ENCODE measurements at regions not wholly inside any gene's neighbourhood (a gene's known extent, or its start where the extent isn't known, plus 50 kb on each side); places are given as distances from the start of the nearest gene placed in this dataset.
"Not testable (repeated sequence)": the region's sequence is repeated elsewhere in the genome, so short reads cannot be mapped to it uniquely, and the experiment has no call there.

DNA sequence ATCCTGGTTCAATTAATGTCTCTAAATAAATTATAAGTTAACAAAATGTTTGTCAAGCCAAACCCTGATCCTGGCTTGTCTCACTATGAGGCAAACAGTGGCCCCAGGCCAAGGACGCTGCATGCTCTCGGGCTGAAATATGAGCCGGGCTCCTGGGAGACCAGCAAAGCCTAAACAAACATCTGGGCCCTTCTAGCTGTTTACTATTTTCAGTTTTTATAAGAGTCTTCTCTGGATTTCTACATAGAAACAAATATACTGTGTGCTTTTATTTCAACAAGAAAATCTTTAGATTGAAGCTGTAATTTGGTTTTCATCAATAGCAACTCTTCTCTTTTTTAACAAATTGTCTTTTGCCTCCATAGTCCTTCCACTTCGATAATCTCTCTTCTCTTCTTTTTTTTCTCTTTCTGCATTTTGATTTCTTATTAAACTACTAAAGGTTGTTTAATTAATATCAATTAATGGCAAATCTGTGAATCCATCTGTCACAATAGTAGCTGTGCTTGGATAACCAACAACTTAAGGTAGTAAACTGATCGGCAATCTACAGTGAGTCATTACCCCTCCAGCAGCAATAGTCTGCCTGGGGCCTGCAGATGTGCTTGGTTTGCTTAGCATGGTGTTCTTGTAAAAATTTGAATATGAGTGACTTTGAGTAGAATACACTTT is 83.3 kb upstream of the DNAJC1 start:
- DNase-seq, result peak in 41 of 58 donors; percentile 1 to 56 (median 24)

DNA sequence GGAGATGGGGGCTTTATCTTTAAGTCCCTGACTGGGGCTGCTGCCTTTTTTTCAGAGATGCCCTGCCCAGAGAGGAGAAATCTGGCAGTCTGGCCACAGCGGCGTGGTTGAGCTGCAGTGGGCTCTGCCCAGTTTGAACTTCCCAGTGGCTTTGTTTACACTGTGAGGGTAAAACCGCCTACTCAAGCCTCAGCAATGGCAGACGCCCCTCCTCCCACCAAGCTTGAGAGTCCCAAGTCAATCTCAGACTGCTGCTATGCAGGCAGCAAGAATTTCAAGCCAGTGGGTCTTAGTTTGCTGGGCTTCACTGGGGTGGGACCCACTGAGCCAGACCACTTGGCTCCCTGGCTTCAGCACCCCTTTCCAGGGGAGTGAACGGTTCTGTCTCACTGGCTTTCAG is 76.4 kb upstream of the DNAJC1 start:
- not testable (repeated sequence) for DNase-seq

DNA sequence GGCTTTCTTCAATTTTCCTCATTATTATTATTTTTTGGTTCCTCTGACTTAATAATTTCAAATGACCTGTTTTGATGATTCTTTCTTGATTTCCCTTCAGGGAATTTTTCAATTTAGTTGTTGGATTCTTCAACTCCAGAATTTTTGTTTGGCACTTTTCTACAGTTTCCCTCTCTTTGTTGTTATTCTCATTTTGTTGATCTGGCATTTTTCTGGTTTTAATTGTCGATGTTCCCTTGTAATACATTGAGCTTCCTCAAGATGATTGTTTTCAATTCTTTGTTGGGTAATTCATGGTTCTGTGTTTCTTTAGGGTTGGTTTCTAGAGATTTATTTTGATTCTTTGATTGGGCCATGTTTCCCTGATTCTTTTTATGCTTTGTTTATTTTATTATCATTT is 67.8 kb upstream of the DNAJC1 start:
- DNase-seq, result no peak

DNA sequence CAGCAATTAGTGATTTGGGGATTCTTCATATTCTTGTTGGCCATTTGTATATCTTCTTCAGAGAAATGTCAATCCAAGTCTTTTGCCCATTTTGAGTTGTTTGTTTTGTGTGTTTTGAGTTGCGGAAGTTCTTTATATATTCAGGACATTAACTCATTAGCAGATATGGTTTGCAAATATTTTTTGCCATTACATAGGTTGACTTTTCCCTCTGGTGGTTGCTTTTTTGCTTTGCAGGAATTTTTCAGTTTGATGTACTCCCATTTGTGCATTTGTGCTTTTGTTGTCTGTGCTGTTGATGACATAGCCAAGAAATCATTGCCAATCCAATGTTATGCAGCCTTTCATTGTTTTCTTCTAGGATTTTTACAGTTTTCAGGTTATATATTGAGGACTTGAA is 63.6 kb upstream of the DNAJC1 start:
- DNase-seq, result no peak

DNA sequence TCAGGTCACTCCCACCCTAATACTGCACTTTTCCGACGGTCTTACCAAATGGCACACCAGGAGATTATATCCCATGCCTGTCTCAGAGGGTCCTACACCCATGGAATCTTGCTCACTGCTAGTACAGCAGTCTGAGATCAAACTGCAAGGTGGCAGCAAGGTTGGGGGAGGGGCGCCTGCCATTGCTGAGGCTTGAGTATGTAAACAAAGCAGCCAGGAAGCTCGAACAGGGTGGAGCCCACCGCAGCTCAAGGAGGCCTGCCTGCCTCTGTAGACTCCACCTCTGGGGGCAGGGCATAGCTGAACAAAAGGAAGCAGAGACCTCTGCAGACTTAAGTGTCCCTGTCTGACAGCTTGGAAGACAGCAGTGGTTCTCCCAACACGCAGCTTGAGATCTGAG is 57.5 kb upstream of the DNAJC1 start:
- DNase-seq, result not testable (repeated sequence)

DNA sequence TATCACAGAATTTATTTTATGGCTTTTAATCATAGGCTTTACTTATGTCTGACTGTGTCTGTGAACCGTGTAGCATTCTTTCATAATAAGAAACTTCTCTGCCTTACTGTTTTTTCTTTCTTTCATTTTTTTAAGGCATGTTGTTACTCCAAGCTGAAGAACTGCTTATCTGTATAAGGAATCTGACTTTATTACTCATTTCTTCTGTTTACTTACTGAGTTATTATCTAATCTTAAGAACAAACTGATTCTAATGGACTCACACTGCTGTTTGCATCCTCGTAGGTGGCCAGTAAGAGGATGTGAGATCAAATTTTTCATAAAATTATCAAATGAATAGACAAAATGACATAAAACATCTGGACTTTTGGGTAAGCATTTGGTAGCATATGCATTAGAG is 54.7 kb upstream of the DNAJC1 start:
- DNase-seq, result no peak

DNA sequence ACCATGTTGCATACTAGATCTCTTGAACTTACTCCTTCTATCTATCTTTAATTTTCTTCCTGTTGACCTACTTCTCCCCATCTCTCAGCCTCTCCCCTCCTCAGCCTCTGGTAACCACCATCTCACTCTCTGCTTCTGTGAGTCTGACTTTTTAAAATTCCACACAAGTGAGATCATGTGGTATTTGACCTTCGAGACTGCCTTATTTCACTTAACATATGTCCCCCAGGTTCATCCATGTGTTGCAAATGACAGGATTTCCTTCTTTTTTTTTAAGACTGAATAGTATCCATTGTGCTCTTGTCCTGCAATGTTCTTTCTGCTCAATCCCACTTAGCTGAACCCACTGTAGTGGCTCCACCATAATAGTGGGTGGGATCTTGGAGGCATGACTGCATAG is 51.4 kb upstream of the DNAJC1 start:
- DNase-seq, result no peak

Measured in anterior cingulate cortex (tissue), 58 donors.